Calu3 (cell line): ENCODE measurements at regions not wholly inside any gene's neighbourhood (a gene's known extent, or its start where the extent isn't known, plus 50 kb on each side); places are given as distances from the start of the nearest gene placed in this dataset.

Source experiments
- BruUV-seq: library from RNA; stranded (reverse); fragments of 400-500 nt; replicated peaks from 2 replicates; lab custom pipeline; 2021; lab: Mats Ljungman, UMichigan
- CTCF ChIA-PET: fragments of 300-600 bp; sonication (Branson Sonifier 250); formaldehyde crosslinking; loops from one replicate; lab custom pipeline; 2022; ENCODE audit warnings: antibody characterized with exemption; lab: Charles Lee
- DNase-seq: peaks from one replicate; pipeline ENCODE4 v3.0.0; 2022
- H3K27ac Mint-ChIP-seq: one replicate; pipeline ENCODE4 v1.8.0; 2022; ENCODE audit warnings: mixed read lengths; ENCODE audit not compliant: unreplicated experiment
- H3K27me3 Mint-ChIP-seq: one replicate; pipeline ENCODE4 v1.8.0; 2022; ENCODE audit warnings: mixed read lengths; ENCODE audit not compliant: unreplicated experiment
- H3K36me3 Mint-ChIP-seq: one replicate; pipeline ENCODE4 v1.8.0; 2022; ENCODE audit warnings: mild to moderate bottlenecking, moderate library complexity, mixed read lengths; ENCODE audit not compliant: insufficient read depth, unreplicated experiment
- H3K4me1 Mint-ChIP-seq: one replicate; pipeline ENCODE4 v1.8.0; 2022; ENCODE audit warnings: mild to moderate bottlenecking, low read depth, mixed read lengths; ENCODE audit not compliant: unreplicated experiment
- H3K4me3 Mint-ChIP-seq: one replicate; pipeline ENCODE4 v1.8.0; 2022; ENCODE audit warnings: mild to moderate bottlenecking, low read depth, moderate library complexity, mixed read lengths; ENCODE audit not compliant: unreplicated experiment
- H3K9me3 Mint-ChIP-seq: one replicate; pipeline ENCODE4 v1.8.0; 2022; ENCODE audit warnings: low read depth, mixed read lengths; ENCODE audit not compliant: unreplicated experiment
- intact Hi-C: fragments of 100-400 bp; cut with micrococcal nuclease; formaldehyde crosslinking; loops from one replicate; pipeline ENCODE4 v1.10.0; 2022; ENCODE audit not compliant: unreplicated experiment
- TF ChIP-seq, protein P1 (sequence below): fragments of 200-600 bp; IDR thresholded peaks from one replicate; pipeline ENCODE4 v1.8.0; 2022; ENCODE audit warnings: antibody characterized with exemption; ENCODE audit not compliant: unreplicated experiment

DNA sequence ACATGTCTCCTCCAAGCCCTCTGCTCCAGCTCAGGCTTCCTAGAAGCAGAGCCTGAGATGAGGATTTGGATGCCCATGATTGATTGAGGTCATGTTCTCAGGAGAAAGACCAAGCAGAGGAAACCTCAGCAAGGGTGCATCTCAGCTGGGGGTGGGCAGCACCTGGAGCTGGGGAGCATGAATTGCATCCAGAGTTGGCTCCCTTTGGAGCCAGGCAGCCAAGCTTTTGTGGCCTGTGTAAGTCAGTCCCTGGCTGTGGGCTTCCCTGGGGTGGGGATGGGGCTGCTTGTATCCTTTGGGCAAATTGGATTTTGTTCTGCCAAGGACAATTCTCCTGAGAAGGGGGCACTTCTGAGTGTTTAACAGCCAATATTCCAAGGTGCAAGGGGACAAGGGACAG, 91.5 kb upstream of the WASF3 start:
- BruUV-seq: no TSS peak
- intact Hi-C loops: no loop called here
- peaks cover 2% of the 10 kb centered on the region for H3K9me3 Mint-ChIP-seq

DNA sequence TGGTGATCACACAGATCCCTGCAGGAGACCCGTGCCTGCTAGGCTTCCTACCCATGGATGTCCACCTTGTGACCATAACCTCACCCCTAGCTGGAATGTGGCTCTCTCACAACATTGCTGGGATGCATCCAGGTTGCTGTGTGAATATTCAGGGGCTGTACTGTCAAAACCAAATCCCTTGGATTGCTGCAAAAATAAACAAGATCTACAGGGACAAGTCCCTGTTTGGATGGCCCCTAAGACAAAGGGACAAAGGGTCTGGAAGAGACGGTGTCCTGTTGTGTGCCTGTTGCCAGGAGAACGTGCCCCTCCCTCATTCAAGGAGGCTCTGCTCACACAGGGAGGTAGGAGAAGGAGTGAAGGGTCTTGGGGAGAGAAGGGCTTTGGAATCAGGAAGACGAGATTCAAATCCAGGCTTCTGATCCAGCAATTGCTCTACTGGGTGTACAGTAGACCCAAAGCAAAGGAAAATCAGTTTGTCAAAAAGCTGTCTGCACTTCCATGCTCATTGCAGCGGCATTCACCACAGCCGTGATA, 89.2 kb upstream of the WASF3 start:
- no peak overlapping the region for H3K27ac Mint-ChIP-seq
- intact Hi-C loops: no loop called here
- H3K27me3 Mint-ChIP-seq: peaks cover 39% of the 10 kb centered on the region
- TF ChIP-seq, protein P1, sequence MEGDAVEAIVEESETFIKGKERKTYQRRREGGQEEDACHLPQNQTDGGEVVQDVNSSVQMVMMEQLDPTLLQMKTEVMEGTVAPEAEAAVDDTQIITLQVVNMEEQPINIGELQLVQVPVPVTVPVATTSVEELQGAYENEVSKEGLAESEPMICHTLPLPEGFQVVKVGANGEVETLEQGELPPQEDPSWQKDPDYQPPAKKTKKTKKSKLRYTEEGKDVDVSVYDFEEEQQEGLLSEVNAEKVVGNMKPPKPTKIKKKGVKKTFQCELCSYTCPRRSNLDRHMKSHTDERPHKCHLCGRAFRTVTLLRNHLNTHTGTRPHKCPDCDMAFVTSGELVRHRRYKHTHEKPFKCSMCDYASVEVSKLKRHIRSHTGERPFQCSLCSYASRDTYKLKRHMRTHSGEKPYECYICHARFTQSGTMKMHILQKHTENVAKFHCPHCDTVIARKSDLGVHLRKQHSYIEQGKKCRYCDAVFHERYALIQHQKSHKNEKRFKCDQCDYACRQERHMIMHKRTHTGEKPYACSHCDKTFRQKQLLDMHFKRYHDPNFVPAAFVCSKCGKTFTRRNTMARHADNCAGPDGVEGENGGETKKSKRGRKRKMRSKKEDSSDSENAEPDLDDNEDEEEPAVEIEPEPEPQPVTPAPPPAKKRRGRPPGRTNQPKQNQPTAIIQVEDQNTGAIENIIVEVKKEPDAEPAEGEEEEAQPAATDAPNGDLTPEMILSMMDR: no peak
- no peak overlapping the region for H3K4me3 Mint-ChIP-seq
- peaks cover 2% of the 10 kb centered on the region for H3K9me3 Mint-ChIP-seq
- BruUV-seq: no TSS peak
- CTCF ChIA-PET: interaction anchor here (0.9 kb wide), 1 partner anchor 58 kb away, joined by 3 read pairs; no protein-coding TSS in a partner anchor
- H3K4me1 Mint-ChIP-seq: no peaks in the 10 kb centered on the region
- no peaks in the 10 kb centered on the region for H3K36me3 Mint-ChIP-seq
- no peak for DNase-seq

More for the DNA sequence above, 91.5 kb upstream of the WASF3 start:
- TF ChIP-seq, protein P1: no peak
- Mint-ChIP-seq H3K4me3 (no peak overlapping the region), H3K4me1 (no peaks in the 10 kb centered on the region), H3K36me3 (no peaks in the 10 kb centered on the region), H3K27ac (no peak overlapping the region), H3K27me3 (peaks cover 41% of the 10 kb centered on the region)
- no peak for DNase-seq
- CTCF ChIA-PET: no interaction called here

DNA sequence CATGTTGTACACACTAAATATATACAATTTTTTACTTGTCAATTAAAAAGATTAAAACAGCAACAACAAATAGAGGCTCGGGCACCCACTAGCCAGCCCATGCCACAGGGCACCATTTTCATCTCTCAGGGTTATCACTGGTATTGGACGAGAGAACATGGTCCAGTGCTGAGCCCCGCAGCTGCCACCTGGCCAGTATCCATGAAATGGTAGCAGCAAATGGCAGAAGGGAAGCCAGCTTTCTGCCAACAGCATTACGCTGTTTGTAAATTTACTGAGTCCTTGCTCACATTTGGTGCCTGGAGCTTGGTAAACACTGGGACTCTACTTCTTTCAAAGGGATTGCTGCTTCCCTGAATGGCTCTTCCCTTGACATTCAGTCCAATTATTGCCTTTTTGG, 87.9 kb upstream of the WASF3 start:
- H3K27ac Mint-ChIP-seq: no peak overlapping the region
- no peak overlapping the region for H3K4me3 Mint-ChIP-seq
- peaks cover 2% of the 10 kb centered on the region for H3K9me3 Mint-ChIP-seq
- H3K4me1 Mint-ChIP-seq: no peaks in the 10 kb centered on the region
- H3K36me3 Mint-ChIP-seq: no peaks in the 10 kb centered on the region
- no peak for DNase-seq
- H3K27me3 Mint-ChIP-seq: peaks cover 26% of the 10 kb centered on the region
- CTCF ChIA-PET: no interaction called here
- BruUV-seq: no TSS peak
- TF ChIP-seq, protein P1: no peak
- intact Hi-C loops: no loop called here

DNA sequence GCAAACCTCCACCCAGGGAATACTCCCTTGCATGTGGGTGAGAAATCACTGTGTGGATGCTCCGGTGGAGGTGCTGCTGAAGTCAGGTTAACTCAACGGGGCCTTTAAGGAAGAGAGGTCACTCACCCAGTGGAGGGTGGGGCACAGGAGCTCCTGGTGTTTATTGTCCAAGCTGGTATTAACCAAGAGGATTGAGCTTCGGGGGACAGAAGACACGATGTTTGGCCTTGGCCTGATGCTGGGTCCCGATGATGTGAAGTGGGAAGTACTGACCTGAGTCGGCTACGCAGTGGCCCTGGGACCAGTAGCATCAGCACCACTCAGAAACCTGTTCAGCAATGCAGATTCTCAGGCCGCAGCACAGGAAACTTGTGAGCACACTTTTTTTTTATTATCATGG, 85.7 kb upstream of the WASF3 start:
- TF ChIP-seq, protein P1: no peak
- Mint-ChIP-seq H3K27ac (no peak overlapping the region), H3K27me3 (peaks cover 6% of the 10 kb centered on the region), H3K36me3 (no peaks in the 10 kb centered on the region), H3K9me3 (peaks cover 2% of the 10 kb centered on the region), H3K4me3 (no peak overlapping the region), H3K4me1 (no peaks in the 10 kb centered on the region)
- CTCF ChIA-PET: no interaction called here
- intact Hi-C loops: no loop called here
- no peak for DNase-seq
- no TSS peak for BruUV-seq
